ENCODE measurements at regions not wholly inside any gene's neighbourhood (a gene's known extent, or its start where the extent isn't known, plus 50 kb on each side); places are given as distances from the start of the nearest gene placed in this dataset.

GRCh38 chr9:90420211-90420610 is 222.4 kb downstream of the DIRAS2 start:
- no peaks in the 10 kb centered on the region for H3K36me3 ChIP-seq (ENCODE audit: insufficient read depth, low read length)
- H3K9me3 ChIP-seq (ENCODE audit: control insufficient read depth, insufficient read depth, low read length): no peaks in the 10 kb centered on the region
- H3K4me1 ChIP-seq (ENCODE audit: insufficient read depth, low read length): peaks cover 20% of the 10 kb centered on the region; the same call in 1 of the 2 replicates
- no peak overlapping the region for H3K9ac ChIP-seq (ENCODE audit: low read depth, low read length)

GRCh38 chr9:90420768-90421513 is 221.7 kb downstream of the DIRAS2 start:
- no peaks in the 10 kb centered on the region for H3K36me3 ChIP-seq (ENCODE audit: insufficient read depth, low read length)
- no peak overlapping the region for H3K9ac ChIP-seq (ENCODE audit: low read depth, low read length)
- H3K9me3 ChIP-seq (ENCODE audit: control insufficient read depth, insufficient read depth, low read length): no peaks in the 10 kb centered on the region
- peaks cover 20% of the 10 kb centered on the region; the same call in 1 of the 2 replicates for H3K4me1 ChIP-seq (ENCODE audit: insufficient read depth, low read length)

GRCh38 chr9:90421786-90422185 is 220.8 kb downstream of the DIRAS2 start:
- no peak overlapping the region for H3K9ac ChIP-seq (ENCODE audit: low read depth, low read length)

GRCh38 chr9:90423661-90424193 is 218.9 kb downstream of the DIRAS2 start:
- H3K9me3 ChIP-seq (ENCODE audit: control insufficient read depth, insufficient read depth, low read length): no peaks in the 10 kb centered on the region
- H3K4me1 ChIP-seq (ENCODE audit: insufficient read depth, low read length): peaks cover 14% of the 10 kb centered on the region; the same call in 1 of the 2 replicates
- H3K36me3 ChIP-seq (ENCODE audit: insufficient read depth, low read length): no peaks in the 10 kb centered on the region; the same call in 1 of the 2 replicates
- H3K9ac ChIP-seq (ENCODE audit: low read depth, low read length): no peak overlapping the region

More at GRCh38 chr9:90421786-90422185, 220.8 kb downstream of the DIRAS2 start:
- H3K4me1 ChIP-seq (ENCODE audit: insufficient read depth, low read length): peaks cover 20% of the 10 kb centered on the region; the same call in 1 of the 2 replicates
- no peaks in the 10 kb centered on the region; the same call in 1 of the 2 replicates for H3K36me3 ChIP-seq (ENCODE audit: insufficient read depth, low read length)
- no peaks in the 10 kb centered on the region for H3K9me3 ChIP-seq (ENCODE audit: control insufficient read depth, insufficient read depth, low read length)

- no peaks in the 10 kb centered on the region for H3K9me3 ChIP-seq (ENCODE audit: control insufficient read depth, insufficient read depth, low read length)
- no peaks in the 10 kb centered on the region; the same call in 1 of the 2 replicates for H3K36me3 ChIP-seq (ENCODE audit: insufficient read depth, low read length)
- H3K9ac ChIP-seq (ENCODE audit: low read depth, low read length): no peak overlapping the region
- H3K4me1 ChIP-seq (ENCODE audit: insufficient read depth, low read length): peaks cover 6% of the 10 kb centered on the region; the same call in 1 of the 2 replicates
These were observed 214.1 kb downstream of the DIRAS2 start for GRCh38 chr9:90428517-90428916.

GRCh38 chr9:90432951-90433350 is 209.7 kb downstream of the DIRAS2 start:
- H3K9me3 ChIP-seq (ENCODE audit: control insufficient read depth, insufficient read depth, low read length): no peaks in the 10 kb centered on the region
- H3K36me3 ChIP-seq (ENCODE audit: insufficient read depth, low read length): no peaks in the 10 kb centered on the region; the same call in 1 of the 2 replicates
- peak overlapping the region; percentile 35; the same call in 1 of the 2 replicates for H3K9ac ChIP-seq (ENCODE audit: low read depth, low read length)
- no peaks in the 10 kb centered on the region for H3K4me1 ChIP-seq (ENCODE audit: insufficient read depth, low read length)

GRCh38 chr9:90433398-90433941 is 209.2 kb downstream of the DIRAS2 start:
- no peaks in the 10 kb centered on the region for H3K9me3 ChIP-seq (ENCODE audit: control insufficient read depth, insufficient read depth, low read length)
- H3K9ac ChIP-seq (ENCODE audit: low read depth, low read length): peak overlapping the region; percentile 35; the same call in 1 of the 2 replicates
- no peaks in the 10 kb centered on the region; the same call in 1 of the 2 replicates for H3K36me3 ChIP-seq (ENCODE audit: insufficient read depth, low read length)
- H3K4me1 ChIP-seq (ENCODE audit: insufficient read depth, low read length): no peaks in the 10 kb centered on the region

- H3K36me3 ChIP-seq (ENCODE audit: insufficient read depth, low read length): 0 out of 2 replicates have a peak, but pooled peaks cover 4% of the 10 kb centered on the region
- peaks cover 17% of the 10 kb centered on the region for H3K4me1 ChIP-seq (ENCODE audit: insufficient read depth, low read length)
- H3K9me3 ChIP-seq (ENCODE audit: control insufficient read depth, insufficient read depth, low read length): no peaks in the 10 kb centered on the region
- H3K9ac ChIP-seq (ENCODE audit: low read depth, low read length): no peak overlapping the region
These were observed 200.8 kb downstream of the DIRAS2 start for GRCh38 chr9:90441814-90442213.

GRCh38 chr9:90442723-90443122 is 199.9 kb downstream of the DIRAS2 start:
- Histone ChIP-seq H3K9ac (ENCODE audit: low read depth, low read length) (no peak overlapping the region), H3K4me1 (ENCODE audit: insufficient read depth, low read length) (peaks cover 17% of the 10 kb centered on the region), H3K9me3 (ENCODE audit: control insufficient read depth, insufficient read depth, low read length) (no peaks in the 10 kb centered on the region), H3K36me3 (ENCODE audit: insufficient read depth, low read length) (0 out of 2 replicates have a peak, but pooled peaks cover 4% of the 10 kb centered on the region)

- Histone ChIP-seq H3K9ac (ENCODE audit: low read depth, low read length) (no peak overlapping the region), H3K9me3 (ENCODE audit: control insufficient read depth, insufficient read depth, low read length) (no peaks in the 10 kb centered on the region), H3K36me3 (ENCODE audit: insufficient read depth, low read length) (0 out of 2 replicates have a peak, but pooled peaks cover 4% of the 10 kb centered on the region), H3K4me1 (ENCODE audit: insufficient read depth, low read length) (peaks cover 17% of the 10 kb centered on the region)
These were observed 197.9 kb downstream of the DIRAS2 start for GRCh38 chr9:90444609-90445204.

- Histone ChIP-seq H3K9ac (ENCODE audit: low read depth, low read length) (no peak overlapping the region), H3K4me1 (ENCODE audit: insufficient read depth, low read length) (peaks cover 17% of the 10 kb centered on the region), H3K36me3 (ENCODE audit: insufficient read depth, low read length) (0 out of 2 replicates have a peak, but pooled peaks cover 4% of the 10 kb centered on the region), H3K9me3 (ENCODE audit: control insufficient read depth, insufficient read depth, low read length) (no peaks in the 10 kb centered on the region)
These were observed 197.2 kb downstream of the DIRAS2 start for GRCh38 chr9:90445391-90445790.

- Histone ChIP-seq H3K4me1 (ENCODE audit: insufficient read depth, low read length) (peaks cover 17% of the 10 kb centered on the region), H3K9me3 (ENCODE audit: control insufficient read depth, insufficient read depth, low read length) (no peaks in the 10 kb centered on the region), H3K36me3 (ENCODE audit: insufficient read depth, low read length) (0 out of 2 replicates have a peak, but pooled peaks cover 4% of the 10 kb centered on the region), H3K9ac (ENCODE audit: low read depth, low read length) (no peak overlapping the region)
These were observed 196.2 kb downstream of the DIRAS2 start for GRCh38 chr9:90446200-90446948.

- H3K4me1 ChIP-seq (ENCODE audit: insufficient read depth, low read length): peaks cover 12% of the 10 kb centered on the region
- no peak overlapping the region for H3K9ac ChIP-seq (ENCODE audit: low read depth, low read length)
- no peaks in the 10 kb centered on the region for H3K9me3 ChIP-seq (ENCODE audit: control insufficient read depth, insufficient read depth, low read length)
- 0 out of 2 replicates have a peak, but pooled peaks cover 4% of the 10 kb centered on the region for H3K36me3 ChIP-seq (ENCODE audit: insufficient read depth, low read length)
These were observed 194.9 kb downstream of the DIRAS2 start for GRCh38 chr9:90447773-90448172.

Measured in ES-I3 (cell line).